Neural crest cell (in vitro differentiated cells): ENCODE measurements at regions not wholly inside any gene's neighbourhood (a gene's known extent, or its start where the extent isn't known, plus 50 kb on each side); places are given as distances from the start of the nearest gene placed in this dataset.

Source experiments
- DNase-seq: peaks from one replicate; pipeline ENCODE4 v3.0.0; 2021; ENCODE audit warnings: low read depth, mixed read lengths, low spot score
- H3K27ac Mint-ChIP-seq: one replicate; pipeline ENCODE4 v1.8.0; 2021; ENCODE audit warnings: mild to moderate bottlenecking, mixed read lengths; ENCODE audit not compliant: unreplicated experiment
- H3K27me3 Mint-ChIP-seq: 2 replicates; pipeline ENCODE4 v1.8.0; 2021; ENCODE audit warnings: low read depth, mild to moderate bottlenecking, mixed read lengths
- H3K36me3 Mint-ChIP-seq: 2 replicates; pipeline ENCODE4 v1.8.0; 2021; ENCODE audit warnings: low read depth, mild to moderate bottlenecking, mixed read lengths
- H3K4me1 Mint-ChIP-seq: 2 replicates; pipeline ENCODE4 v1.8.0; 2021; ENCODE audit warnings: mixed read lengths
- H3K4me3 Mint-ChIP-seq: one replicate; pipeline ENCODE4 v1.8.0; 2021; ENCODE audit warnings: mild to moderate bottlenecking, mixed read lengths
- H3K9me3 Mint-ChIP-seq: 2 replicates; pipeline ENCODE4 v1.8.0; 2021; ENCODE audit warnings: mixed read lengths
- TF ChIP-seq, protein P1 (sequence below): fragments of 200-600 bp; sonication (generic); conservative IDR thresholded peaks from 2 replicates; pipeline ENCODE4 v1.5.0; 2021; ENCODE audit warnings: antibody characterized with exemption, mild to moderate bottlenecking

- Mint-ChIP-seq H3K4me1 (no peaks in the 10 kb centered on the region), H3K27ac (no peak overlapping the region), H3K4me3 (no peak overlapping the region), H3K9me3 (no peaks in the 10 kb centered on the region), H3K27me3 (no peaks in the 10 kb centered on the region), H3K36me3 (no peaks in the 10 kb centered on the region)
- no peak for DNase-seq
- TF ChIP-seq, protein P1, sequence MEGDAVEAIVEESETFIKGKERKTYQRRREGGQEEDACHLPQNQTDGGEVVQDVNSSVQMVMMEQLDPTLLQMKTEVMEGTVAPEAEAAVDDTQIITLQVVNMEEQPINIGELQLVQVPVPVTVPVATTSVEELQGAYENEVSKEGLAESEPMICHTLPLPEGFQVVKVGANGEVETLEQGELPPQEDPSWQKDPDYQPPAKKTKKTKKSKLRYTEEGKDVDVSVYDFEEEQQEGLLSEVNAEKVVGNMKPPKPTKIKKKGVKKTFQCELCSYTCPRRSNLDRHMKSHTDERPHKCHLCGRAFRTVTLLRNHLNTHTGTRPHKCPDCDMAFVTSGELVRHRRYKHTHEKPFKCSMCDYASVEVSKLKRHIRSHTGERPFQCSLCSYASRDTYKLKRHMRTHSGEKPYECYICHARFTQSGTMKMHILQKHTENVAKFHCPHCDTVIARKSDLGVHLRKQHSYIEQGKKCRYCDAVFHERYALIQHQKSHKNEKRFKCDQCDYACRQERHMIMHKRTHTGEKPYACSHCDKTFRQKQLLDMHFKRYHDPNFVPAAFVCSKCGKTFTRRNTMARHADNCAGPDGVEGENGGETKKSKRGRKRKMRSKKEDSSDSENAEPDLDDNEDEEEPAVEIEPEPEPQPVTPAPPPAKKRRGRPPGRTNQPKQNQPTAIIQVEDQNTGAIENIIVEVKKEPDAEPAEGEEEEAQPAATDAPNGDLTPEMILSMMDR = no peak
These were observed 71.2 kb downstream of the MAIP1 start for GRCh38 chr2:200026332-200027230.

- TF ChIP-seq, protein P1 = no peak
- Mint-ChIP-seq H3K4me1 (no peaks in the 10 kb centered on the region), H3K36me3 (no peaks in the 10 kb centered on the region), H3K27ac (no peak overlapping the region), H3K9me3 (no peaks in the 10 kb centered on the region), H3K4me3 (no peak overlapping the region), H3K27me3 (no peaks in the 10 kb centered on the region)
- no peak for DNase-seq
These were observed 73.6 kb downstream of the MAIP1 start for GRCh38 chr2:200028998-200029397.

GRCh38 chr2:200032895-200033294 lies 77.5 kb downstream of the MAIP1 start:
- H3K27me3 Mint-ChIP-seq = no peaks in the 10 kb centered on the region
- no peak overlapping the region for H3K27ac Mint-ChIP-seq
- H3K4me1 Mint-ChIP-seq = no peaks in the 10 kb centered on the region
- DNase-seq = no peak
- H3K36me3 Mint-ChIP-seq = no peaks in the 10 kb centered on the region
- no peak overlapping the region for H3K4me3 Mint-ChIP-seq
- TF ChIP-seq, protein P1 = no peak
- H3K9me3 Mint-ChIP-seq = no peaks in the 10 kb centered on the region

DNA sequence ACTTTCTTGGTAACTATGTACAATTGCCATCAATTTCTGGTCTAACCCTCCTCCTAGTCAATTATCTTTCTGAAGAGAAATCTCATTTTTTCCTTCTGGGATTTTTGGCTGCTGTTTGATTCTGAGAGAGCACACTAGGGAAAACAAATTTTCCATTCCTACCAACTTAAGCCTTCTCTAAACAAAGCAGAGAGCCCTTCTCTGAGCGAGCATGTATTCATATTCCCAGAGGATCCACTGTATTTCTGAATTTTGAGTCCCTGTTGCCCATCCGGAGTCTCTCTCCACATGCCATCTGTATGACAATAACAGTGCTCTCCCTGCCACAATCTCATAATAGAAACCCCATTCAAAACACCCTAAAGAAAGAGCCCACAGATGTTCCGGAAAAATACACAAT lies 78.5 kb downstream of the MAIP1 start:
- no peaks in the 10 kb centered on the region for H3K4me1 Mint-ChIP-seq
- DNase-seq = no peak
- no peaks in the 10 kb centered on the region for H3K9me3 Mint-ChIP-seq
- TF ChIP-seq, protein P1 = no peak
- H3K27ac Mint-ChIP-seq = no peak overlapping the region
- H3K4me3 Mint-ChIP-seq = no peak overlapping the region
- no peaks in the 10 kb centered on the region for H3K27me3 Mint-ChIP-seq
- no peaks in the 10 kb centered on the region for H3K36me3 Mint-ChIP-seq

GRCh38 chr2:200034816-200035215 lies 79.4 kb downstream of the MAIP1 start:
- TF ChIP-seq, protein P1 = no peak
- H3K36me3 Mint-ChIP-seq = no peaks in the 10 kb centered on the region

More at GRCh38 chr2:200034816-200035215, 79.4 kb downstream of the MAIP1 start:
- DNase-seq = no peak
- Mint-ChIP-seq H3K9me3 (no peaks in the 10 kb centered on the region), H3K4me1 (no peaks in the 10 kb centered on the region), H3K27me3 (no peaks in the 10 kb centered on the region), H3K27ac (no peak overlapping the region), H3K4me3 (no peak overlapping the region)
